ENCODE measurements at regions not wholly inside any gene's neighbourhood (a gene's known extent, or its start where the extent isn't known, plus 50 kb on each side); places are given as distances from the start of the nearest gene placed in this dataset.

DNA sequence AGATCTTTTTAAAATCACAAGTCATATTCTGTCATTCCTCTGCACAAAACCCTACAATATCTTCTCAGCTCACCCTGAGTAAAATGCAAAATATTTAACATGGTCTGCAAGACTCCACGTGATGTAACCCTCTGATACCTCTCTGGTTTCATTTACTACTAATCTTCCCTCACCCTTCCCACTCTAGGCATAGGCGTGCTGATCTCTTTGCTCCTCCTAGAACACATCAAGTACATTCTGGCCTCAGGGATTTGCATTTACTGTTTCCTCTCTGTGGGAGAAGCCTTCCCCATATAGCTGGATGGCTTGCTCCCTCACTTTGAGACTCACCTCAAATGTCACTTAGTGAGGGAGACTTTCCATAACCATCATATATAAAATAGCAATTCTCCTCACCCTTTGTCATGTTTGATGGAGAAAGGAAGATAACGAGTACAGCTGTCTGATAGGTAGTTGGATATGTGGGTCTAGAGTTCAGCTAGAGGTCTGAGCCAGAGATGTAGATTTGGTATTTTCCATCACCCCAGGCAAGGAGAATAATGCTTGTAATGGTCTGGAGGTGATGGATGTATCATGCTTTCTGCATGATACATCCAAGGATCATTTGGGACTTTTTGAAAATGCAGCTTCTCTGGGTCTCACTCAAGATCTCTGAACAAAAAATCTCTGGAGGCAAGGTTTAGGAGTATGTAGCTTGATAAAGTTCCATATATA is 123.9 kb upstream of the VAMP7 start:
- H3K27me3 ChIP-seq (ENCODE audit: control insufficient read depth, insufficient read depth, low read length), result no peaks in the 10 kb centered on the region
- no peak overlapping the region for H3K27ac ChIP-seq (ENCODE audit: low read depth, low read length)
- DNase-seq (ENCODE audit: low read depth, low spot score), result no peak
- peaks cover 5% of the 10 kb centered on the region; the same call in 1 of the 2 replicates for H3K9me3 ChIP-seq (ENCODE audit: control insufficient read depth, insufficient read depth, low read length)
- CTCF ChIA-PET, result no interaction called here
- no peak for TF ChIP-seq CTCF (IDR thresholded peaks at IDR 0.05; ENCODE audit: low read depth, low read length)
- no peak overlapping the region for H3K4me3 ChIP-seq (ENCODE audit: low read depth, low read length)
- POLR2A ChIA-PET, result no interaction called here

DNA sequence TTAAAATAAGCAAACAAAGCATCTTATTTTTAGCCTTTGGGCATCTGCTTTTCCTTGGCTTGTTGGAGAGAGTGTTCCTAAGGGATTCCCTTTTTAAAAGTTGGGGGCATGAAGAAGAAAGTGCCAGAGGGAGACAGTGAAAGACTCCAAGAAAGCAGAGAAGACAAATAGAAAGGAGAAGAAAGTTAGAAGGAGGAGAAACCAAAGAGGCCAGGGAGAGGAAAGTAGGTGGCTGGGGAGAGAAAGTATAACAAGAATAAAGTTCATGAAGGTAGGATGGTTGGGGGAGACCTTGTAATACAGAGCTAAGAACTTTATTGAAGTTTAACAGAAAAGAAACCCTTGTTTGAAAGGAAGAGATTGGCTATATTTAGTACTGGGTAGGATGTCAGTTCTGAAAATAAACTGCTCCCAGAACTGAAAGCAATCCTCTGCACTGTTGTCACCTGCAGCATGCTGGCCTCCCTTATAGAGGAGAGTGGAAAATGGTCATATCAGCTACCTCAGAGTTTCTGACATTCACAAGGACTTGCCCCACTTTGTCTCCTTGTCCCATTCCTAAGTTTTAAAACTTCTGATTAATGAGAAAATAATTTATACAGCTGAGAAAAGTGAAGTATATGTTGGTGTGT is 125.3 kb upstream of the VAMP7 start:
- ChIA-PET POLR2A (no interaction called here), CTCF (no interaction called here)
- Histone ChIP-seq H3K27ac (ENCODE audit: low read depth, low read length) (no peak overlapping the region), H3K27me3 (ENCODE audit: control insufficient read depth, insufficient read depth, low read length) (no peaks in the 10 kb centered on the region), H3K9me3 (ENCODE audit: control insufficient read depth, insufficient read depth, low read length) (peaks cover 5% of the 10 kb centered on the region; the same call in 1 of the 2 replicates), H3K4me3 (ENCODE audit: low read depth, low read length) (no peak overlapping the region)
- no peak for TF ChIP-seq CTCF (IDR thresholded peaks at IDR 0.05; ENCODE audit: low read depth, low read length)
- no peak for DNase-seq (ENCODE audit: low read depth, low spot score)

DNA sequence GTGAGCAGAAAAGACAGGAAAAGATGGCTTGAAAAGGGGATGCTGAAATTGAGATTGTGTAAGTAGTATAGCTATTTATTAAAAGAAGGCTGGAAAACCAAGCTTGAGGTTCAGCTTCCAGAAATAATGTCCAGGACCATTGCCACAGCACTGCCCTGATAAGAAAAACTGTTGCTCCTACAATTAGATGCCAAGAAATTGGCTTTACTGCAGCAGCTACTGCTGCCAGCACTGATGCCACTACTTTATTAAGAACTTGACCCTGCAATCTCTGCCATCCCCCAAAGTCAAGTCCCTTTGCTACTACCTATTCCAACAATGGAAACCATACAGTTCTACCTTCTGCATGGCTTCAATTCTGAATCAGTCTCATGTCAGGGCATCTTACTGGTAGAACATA is 130.0 kb upstream of the VAMP7 start:
- ChIA-PET CTCF (no interaction called here), POLR2A (no interaction called here)
- no peak overlapping the region for H3K27ac ChIP-seq (ENCODE audit: low read depth, low read length)
- TF ChIP-seq CTCF (IDR thresholded peaks at IDR 0.05; ENCODE audit: low read depth, low read length), result no peak
- no peak for DNase-seq (ENCODE audit: low read depth, low spot score)
- H3K9me3 ChIP-seq (ENCODE audit: control insufficient read depth, insufficient read depth, low read length), result no peaks in the 10 kb centered on the region
- H3K27me3 ChIP-seq (ENCODE audit: control insufficient read depth, insufficient read depth, low read length), result no peaks in the 10 kb centered on the region
- no peak overlapping the region for H3K4me3 ChIP-seq (ENCODE audit: low read depth, low read length)

DNA sequence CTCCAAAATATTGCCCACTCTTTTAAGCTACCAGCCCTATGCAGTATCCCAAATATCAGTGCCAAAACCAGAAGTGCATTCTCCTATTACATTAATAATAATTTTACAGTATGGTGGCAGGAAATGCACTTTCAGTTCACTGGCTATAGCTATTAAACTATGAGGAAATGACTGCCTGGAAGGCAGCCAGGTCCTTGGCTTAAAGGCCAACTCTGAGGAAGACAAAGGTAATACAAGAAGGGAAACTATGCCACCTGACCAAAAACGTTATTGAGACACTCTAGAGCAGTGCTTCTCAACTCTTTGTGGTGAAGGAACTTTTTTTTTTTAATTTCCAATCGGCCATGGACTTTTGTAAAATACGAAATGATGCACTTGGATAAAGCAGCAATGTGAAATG is 133.6 kb upstream of the VAMP7 start:
- Histone ChIP-seq H3K27me3 (ENCODE audit: control insufficient read depth, insufficient read depth, low read length) (no peaks in the 10 kb centered on the region), H3K27ac (ENCODE audit: low read depth, low read length) (no peak overlapping the region), H3K4me3 (ENCODE audit: low read depth, low read length) (no peak overlapping the region), H3K9me3 (ENCODE audit: control insufficient read depth, insufficient read depth, low read length) (no peaks in the 10 kb centered on the region)
- POLR2A ChIA-PET, result no interaction called here
- CTCF ChIA-PET, result no interaction called here
- TF ChIP-seq CTCF (IDR thresholded peaks at IDR 0.05; ENCODE audit: low read depth, low read length), result no peak
- DNase-seq (ENCODE audit: low read depth, low spot score), result no peak

GRCh38 chrX:155745792-155746191 is 133.0 kb upstream of the TMLHE start:
- no peaks in the 10 kb centered on the region for H3K27me3 ChIP-seq (ENCODE audit: control insufficient read depth, insufficient read depth, low read length)
- TF ChIP-seq CTCF (IDR thresholded peaks at IDR 0.05; ENCODE audit: low read depth, low read length), result no peak
- no peaks in the 10 kb centered on the region for H3K9me3 ChIP-seq (ENCODE audit: control insufficient read depth, insufficient read depth, low read length)
- no peak for DNase-seq (ENCODE audit: low read depth, low spot score)
- no peak overlapping the region for H3K27ac ChIP-seq (ENCODE audit: low read depth, low read length)
- POLR2A ChIA-PET, result no interaction called here
- no peak overlapping the region for H3K4me3 ChIP-seq (ENCODE audit: low read depth, low read length)
- CTCF ChIA-PET, result no interaction called here

Data from AG04450 (cell line).